Loucy (cell line): ENCODE measurements at regions not wholly inside any gene's neighbourhood (a gene's known extent, or its start where the extent isn't known, plus 50 kb on each side); places are given as distances from the start of the nearest gene placed in this dataset.

Experiments
- CTCF ChIP-seq: fragments of 200-600 bp; sonication (generic); conservative IDR thresholded peaks from 2 replicates; pipeline ENCODE4 v1.5.1; 2014; ENCODE audit warnings: mild to moderate bottlenecking, antibody characterized with exemption, low read length
- EZH2phosphoT487 ChIP-seq: fragments of 200-600 bp; IDR thresholded peaks from 2 replicates; pipeline ENCODE4 v1.6.1; 2018; ENCODE audit warnings: antibody characterized with exemption, mild to moderate bottlenecking, moderate library complexity, borderline replicate concordance

- TF ChIP-seq CTCF, result no peak
- no peak for TF ChIP-seq EZH2phosphoT487
Observed at GRCh38 chr12:91406920-91407341, 224.3 kb upstream of the DCN start.
